ENCODE measurements at regions not wholly inside any gene's neighbourhood (a gene's known extent, or its start where the extent isn't known, plus 50 kb on each side); places are given as distances from the start of the nearest gene placed in this dataset.

DNA sequence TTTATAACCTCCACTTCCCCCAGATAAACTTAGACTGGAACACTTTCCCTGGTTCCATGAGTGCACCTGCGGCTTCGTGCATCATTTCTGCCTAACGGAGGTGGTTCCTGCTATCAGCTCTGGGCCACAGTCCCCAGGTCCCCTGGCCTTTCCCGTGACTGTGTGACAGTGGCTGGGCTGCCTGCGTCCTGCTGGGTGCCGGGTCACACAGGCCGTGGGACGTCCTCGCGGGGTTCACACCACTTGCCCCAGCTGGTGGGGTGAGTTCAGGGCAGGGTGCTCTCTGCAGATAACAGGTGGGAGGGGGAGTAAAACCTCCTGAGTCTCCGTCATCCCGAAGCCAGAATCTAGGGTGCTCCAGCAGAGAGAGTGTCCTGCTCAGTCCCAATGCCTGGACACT lies 58.7 kb upstream of the CFAP46 start:
- DNase-seq (ENCODE audit: low read depth): no peak
- Histone ChIP-seq H3K4me1 (ENCODE audit: control insufficient read depth, insufficient read depth, low read length) (no peaks in the 10 kb centered on the region), H3K36me3 (ENCODE audit: control insufficient read depth, insufficient read depth, low read length, severe bottlenecking) (no peaks in the 10 kb centered on the region), H3K9me3 (ENCODE audit: control insufficient read depth, low read length) (no peaks in the 10 kb centered on the region), H3K9ac (ENCODE audit: low read length) (no peak overlapping the region), H3K27me3 (replicated peaks; ENCODE audit: control insufficient read depth, insufficient read depth, low read length) (peaks cover 45% of the 10 kb centered on the region), H3K4me3 (ENCODE audit: low read length) (no peak overlapping the region)

DNA sequence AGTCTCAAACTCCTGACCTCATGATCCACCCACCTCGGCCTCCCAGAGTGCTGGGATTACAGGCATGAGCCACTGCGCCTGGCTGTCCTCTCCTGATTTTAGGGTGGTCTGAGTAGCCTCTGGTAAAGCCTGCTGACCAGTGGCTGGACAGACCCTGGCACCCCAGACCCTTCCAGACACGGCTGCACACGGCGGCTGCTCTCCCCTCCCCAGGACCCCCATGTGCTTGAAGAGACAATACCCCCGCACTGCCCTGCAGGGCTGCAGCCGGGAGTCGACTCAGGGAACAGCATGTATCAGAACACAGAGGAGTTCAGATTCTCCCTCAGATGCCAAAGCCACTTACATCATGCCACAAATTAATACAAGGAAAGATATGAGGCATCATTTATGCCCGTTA lies 58.3 kb upstream of the CFAP46 start:
- Histone ChIP-seq H3K27me3 (replicated peaks; ENCODE audit: control insufficient read depth, insufficient read depth, low read length) (peaks cover 47% of the 10 kb centered on the region), H3K36me3 (ENCODE audit: control insufficient read depth, insufficient read depth, low read length, severe bottlenecking) (no peaks in the 10 kb centered on the region), H3K4me3 (ENCODE audit: low read length) (no peak overlapping the region), H3K9me3 (ENCODE audit: control insufficient read depth, low read length) (no peaks in the 10 kb centered on the region), H3K9ac (ENCODE audit: low read length) (no peak overlapping the region), H3K4me1 (ENCODE audit: control insufficient read depth, insufficient read depth, low read length) (no peaks in the 10 kb centered on the region)
- DNase-seq (ENCODE audit: low read depth): no peak

- Histone ChIP-seq H3K9me3 (ENCODE audit: control insufficient read depth, low read length) (no peaks in the 10 kb centered on the region), H3K9ac (ENCODE audit: low read length) (no peak overlapping the region), H3K4me3 (ENCODE audit: low read length) (no peak overlapping the region), H3K36me3 (ENCODE audit: control insufficient read depth, insufficient read depth, low read length, severe bottlenecking) (no peaks in the 10 kb centered on the region), H3K4me1 (ENCODE audit: control insufficient read depth, insufficient read depth, low read length) (no peaks in the 10 kb centered on the region), H3K27me3 (replicated peaks; ENCODE audit: control insufficient read depth, insufficient read depth, low read length) (peaks cover 49% of the 10 kb centered on the region)
- no peak for DNase-seq (ENCODE audit: low read depth)
These were observed 55.3 kb upstream of the CFAP46 start for GRCh38 chr10:132997517-132998265.

GRCh38 chr10:132996603-132997343 lies 54.4 kb upstream of the CFAP46 start:
- no peak overlapping the region for H3K9ac ChIP-seq (ENCODE audit: low read length)
- H3K9me3 ChIP-seq (ENCODE audit: control insufficient read depth, low read length): no peaks in the 10 kb centered on the region
- no peak for DNase-seq (ENCODE audit: low read depth)
- H3K4me1 ChIP-seq (ENCODE audit: control insufficient read depth, insufficient read depth, low read length): no peaks in the 10 kb centered on the region
- no peaks in the 10 kb centered on the region for H3K36me3 ChIP-seq (ENCODE audit: control insufficient read depth, insufficient read depth, low read length, severe bottlenecking)
- no peak overlapping the region for H3K4me3 ChIP-seq (ENCODE audit: low read length)
- H3K27me3 ChIP-seq (replicated peaks; ENCODE audit: control insufficient read depth, insufficient read depth, low read length): peaks cover 46% of the 10 kb centered on the region

GRCh38 chr10:132995909-132996602 lies 53.7 kb upstream of the CFAP46 start:
- Histone ChIP-seq H3K36me3 (ENCODE audit: control insufficient read depth, insufficient read depth, low read length, severe bottlenecking) (no peaks in the 10 kb centered on the region), H3K4me3 (ENCODE audit: low read length) (no peak overlapping the region), H3K9ac (ENCODE audit: low read length) (no peak overlapping the region), H3K27me3 (replicated peaks; ENCODE audit: control insufficient read depth, insufficient read depth, low read length) (peaks cover 45% of the 10 kb centered on the region), H3K9me3 (ENCODE audit: control insufficient read depth, low read length) (no peaks in the 10 kb centered on the region), H3K4me1 (ENCODE audit: control insufficient read depth, insufficient read depth, low read length) (no peaks in the 10 kb centered on the region)
- no peak for DNase-seq (ENCODE audit: low read depth)

- no peak for DNase-seq (ENCODE audit: low read depth)
- peak overlapping the region; percentile 74 for H3K4me3 ChIP-seq (ENCODE audit: low read length)
These were observed 52.4 kb upstream of the CFAP46 start for GRCh38 chr10:132994811-132995210.

DNA sequence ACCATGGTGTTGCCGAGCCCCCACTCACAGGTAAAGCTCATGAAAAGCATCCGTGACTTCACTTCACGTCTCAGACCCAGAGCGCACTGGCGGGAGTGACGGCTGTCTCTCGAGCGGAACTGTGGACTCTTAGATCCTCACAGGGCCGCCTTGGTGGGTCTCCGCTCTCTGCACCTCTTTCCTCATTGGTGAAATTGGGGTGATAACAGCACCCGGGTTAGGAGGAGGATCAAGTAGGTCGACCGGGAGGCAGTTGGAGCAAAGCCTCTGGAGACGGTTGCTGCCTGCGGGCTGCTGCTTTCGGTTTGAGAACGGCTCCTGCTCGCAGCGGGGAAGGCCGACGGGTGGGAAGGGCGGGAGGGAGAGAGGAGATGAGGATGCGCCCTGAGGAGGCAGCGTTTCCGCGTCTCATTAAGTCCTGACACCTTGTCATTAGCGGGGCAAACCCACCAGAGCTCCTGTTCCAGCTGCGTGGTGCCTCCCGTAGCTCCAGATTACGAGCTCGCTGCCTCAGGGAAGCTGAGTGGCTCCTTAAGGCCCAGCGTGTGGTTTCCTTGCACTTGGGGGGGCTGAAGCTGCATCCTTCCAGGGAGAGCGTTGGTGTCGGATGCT lies 51.9 kb upstream of the CFAP46 start:
- H3K4me1 ChIP-seq (ENCODE audit: control insufficient read depth, insufficient read depth, low read length): no peaks in the 10 kb centered on the region
- H3K4me3 ChIP-seq (ENCODE audit: low read length): peak overlapping the region; percentile 74
- H3K9me3 ChIP-seq (ENCODE audit: control insufficient read depth, low read length): no peaks in the 10 kb centered on the region
- peak overlapping the region; percentile 60 for H3K9ac ChIP-seq (ENCODE audit: low read length)
- no peaks in the 10 kb centered on the region for H3K36me3 ChIP-seq (ENCODE audit: control insufficient read depth, insufficient read depth, low read length, severe bottlenecking)
- DNase-seq (ENCODE audit: low read depth): peak; percentile 17
- H3K27me3 ChIP-seq (replicated peaks; ENCODE audit: control insufficient read depth, insufficient read depth, low read length): peaks cover 32% of the 10 kb centered on the region

More at GRCh38 chr10:132994811-132995210, 52.4 kb upstream of the CFAP46 start:
- no peaks in the 10 kb centered on the region for H3K36me3 ChIP-seq (ENCODE audit: control insufficient read depth, insufficient read depth, low read length, severe bottlenecking)
- H3K4me1 ChIP-seq (ENCODE audit: control insufficient read depth, insufficient read depth, low read length): no peaks in the 10 kb centered on the region
- peak overlapping the region; percentile 60 for H3K9ac ChIP-seq (ENCODE audit: low read length)
- peaks cover 37% of the 10 kb centered on the region for H3K27me3 ChIP-seq (replicated peaks; ENCODE audit: control insufficient read depth, insufficient read depth, low read length)
- no peaks in the 10 kb centered on the region for H3K9me3 ChIP-seq (ENCODE audit: control insufficient read depth, low read length)

DNA sequence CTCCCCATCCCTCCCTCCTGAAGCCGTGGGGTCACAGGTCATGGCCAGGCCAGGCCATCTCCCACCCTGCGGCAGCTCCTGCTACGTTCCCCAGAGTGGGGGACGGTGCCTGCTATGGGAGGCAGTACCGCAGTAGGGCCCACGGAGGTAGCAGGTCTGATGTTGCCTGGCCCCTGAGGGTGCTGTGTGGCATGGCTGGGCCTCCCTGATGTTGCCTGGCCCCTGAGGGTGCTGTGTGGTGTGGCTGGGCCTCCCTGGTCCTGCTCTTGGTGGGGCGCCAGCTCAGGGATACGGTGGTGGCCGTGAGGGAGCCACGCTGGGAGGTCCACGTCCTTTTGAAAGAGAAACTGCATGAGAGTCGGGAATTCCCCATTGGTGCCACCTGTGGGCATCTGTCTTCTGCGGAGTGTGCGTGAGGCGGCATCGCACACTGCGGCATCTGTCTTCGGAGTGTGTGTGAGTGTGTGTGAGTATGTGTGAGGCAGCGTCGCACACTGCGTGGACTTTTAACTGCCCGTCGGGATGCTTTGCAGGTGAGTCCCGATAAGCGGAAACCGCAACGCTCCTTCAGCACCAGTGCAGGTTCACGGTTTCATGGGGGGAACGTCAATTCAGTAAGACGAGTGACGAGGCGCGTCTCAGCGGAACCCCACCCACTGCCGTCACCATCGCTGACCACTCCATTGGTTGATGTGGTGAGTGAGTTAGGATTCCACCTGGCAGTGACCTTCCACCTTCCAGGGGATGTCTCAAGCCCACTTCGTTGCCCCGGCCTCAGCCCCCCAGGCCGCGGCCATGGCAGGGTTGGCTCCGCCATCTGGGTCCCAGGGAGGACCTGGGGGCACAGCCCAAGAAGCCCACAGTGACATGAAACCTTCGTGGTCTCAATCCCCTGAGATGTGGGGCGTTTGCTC lies 51.2 kb upstream of the CFAP46 start:
- Histone ChIP-seq H3K9me3 (ENCODE audit: control insufficient read depth, low read length) (no peaks in the 10 kb centered on the region), H3K9ac (ENCODE audit: low read length) (peak overlapping the region; percentile 60), H3K27me3 (replicated peaks; ENCODE audit: control insufficient read depth, insufficient read depth, low read length) (peaks cover 29% of the 10 kb centered on the region), H3K4me3 (ENCODE audit: low read length) (peak overlapping the region; percentile 74), H3K36me3 (ENCODE audit: control insufficient read depth, insufficient read depth, low read length, severe bottlenecking) (no peaks in the 10 kb centered on the region), H3K4me1 (ENCODE audit: control insufficient read depth, insufficient read depth, low read length) (no peaks in the 10 kb centered on the region)
- DNase-seq (ENCODE audit: low read depth): no peak

DNA sequence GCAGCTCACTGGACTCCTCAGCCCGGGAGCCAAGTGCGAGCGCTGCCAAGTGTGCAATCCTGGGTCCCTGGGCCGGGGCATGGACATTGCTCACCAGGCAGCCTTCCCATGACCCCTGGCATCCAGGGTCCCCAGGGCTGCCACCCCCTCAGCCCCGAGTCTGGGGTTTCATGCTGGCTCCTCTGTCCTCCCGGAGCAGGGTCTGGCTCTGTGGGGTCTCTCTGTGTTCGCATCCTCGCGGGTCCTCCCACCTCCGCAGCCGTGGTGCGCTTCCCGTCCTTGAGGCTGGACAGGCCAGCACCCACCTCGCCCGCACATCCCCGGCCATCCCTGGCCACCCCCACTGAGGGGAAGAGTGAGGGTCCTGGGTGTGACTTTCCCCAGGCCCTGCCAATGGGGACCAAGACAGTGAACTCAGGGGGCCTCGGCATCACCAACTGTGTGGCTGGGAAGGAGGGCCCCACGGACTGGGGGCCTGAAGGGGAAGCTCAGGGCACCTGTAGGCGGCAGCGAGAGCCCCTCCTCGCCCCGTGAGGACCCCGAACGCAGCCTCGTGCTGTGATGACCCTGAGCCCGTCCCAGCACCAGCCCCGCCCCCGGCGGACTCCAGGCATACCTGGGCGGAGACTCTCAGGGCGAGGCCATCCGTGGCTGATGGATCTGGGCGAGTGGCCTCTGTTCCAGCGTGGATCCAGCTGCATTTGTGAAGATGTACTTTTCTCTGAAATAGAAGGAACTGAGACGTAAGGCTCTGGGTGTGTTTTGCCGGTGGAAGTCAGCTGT lies 50.3 kb upstream of the CFAP46 start:
- Histone ChIP-seq H3K4me1 (ENCODE audit: control insufficient read depth, insufficient read depth, low read length) (peaks cover 3% of the 10 kb centered on the region), H3K9ac (ENCODE audit: low read length) (no peak overlapping the region), H3K4me3 (ENCODE audit: low read length) (no peak overlapping the region), H3K27me3 (replicated peaks; ENCODE audit: control insufficient read depth, insufficient read depth, low read length) (peaks cover 24% of the 10 kb centered on the region), H3K9me3 (ENCODE audit: control insufficient read depth, low read length) (no peaks in the 10 kb centered on the region), H3K36me3 (ENCODE audit: control insufficient read depth, insufficient read depth, low read length, severe bottlenecking) (no peaks in the 10 kb centered on the region)
- no peak for DNase-seq (ENCODE audit: low read depth)
